A549 (cell line): ENCODE measurements at regions not wholly inside any gene's neighbourhood (a gene's known extent, or its start where the extent isn't known, plus 50 kb on each side); places are given as distances from the start of the nearest gene placed in this dataset.

Experiments
- BHLHE40 ChIP-seq: IDR thresholded peaks from 2 replicates; pipeline ENCODE4 v1.6.1; 2012; ENCODE audit warnings: low read depth, low read length, inconsistent platforms
- CEBPB ChIP-seq, 2 experiments: fragments of >200 bp in 1 of 2; sonication (Bioruptor Twin) in 1 of 2; formaldehyde crosslinking in 1 of 2; IDR thresholded peaks; 2 replicates each; pipeline ENCODE4 v1.6.1; 2012 to 2016
- CTCF ChIP-seq: fragments of >200 bp; sonication (Bioruptor Twin); formaldehyde crosslinking; IDR thresholded peaks from 3 replicates; pipeline ENCODE4 v1.5.1; 2016
- ESRRA ChIP-seq: fragments of 150-350 bp; IDR thresholded peaks from 2 replicates; pipeline ENCODE4 v1.6.1; 2014; ENCODE audit warnings: mild to moderate bottlenecking, low read length, borderline replicate concordance
- JUN ChIP-seq, 2 experiments: fragments of >200 bp; sonication (Bioruptor Twin); formaldehyde crosslinking; IDR thresholded peaks; 2 replicates in 1 of 2; 3 replicates in 1 of 2; pipeline ENCODE4 v1.6.1; 2016 to 2017
- JUNB ChIP-seq: fragments of >200 bp; sonication (Bioruptor Twin); formaldehyde crosslinking; IDR thresholded peaks from 2 replicates; pipeline ENCODE4 v1.6.1; 2016
- MYC ChIP-seq: IDR thresholded peaks from 2 replicates; pipeline ENCODE4 v1.6.1; 2012; ENCODE audit warnings: mild to moderate bottlenecking, inconsistent platforms, low read length, improper control_type of control experiment, borderline replicate concordance
- POLR2A ChIP-seq: IDR thresholded peaks from 2 replicates; pipeline ENCODE4 v1.6.1; 2012; ENCODE audit warnings: mild to moderate bottlenecking, low read length
- POLR2AphosphoS2 ChIP-seq: conservative IDR thresholded peaks from 2 replicates; pipeline ENCODE4 v1.6.1; 2012; ENCODE audit warnings: low read length, improper control_type of control experiment, inconsistent platforms
- RFX5 ChIP-seq: fragments of 450-650 bp; IDR thresholded peaks from 2 replicates; pipeline ENCODE4 v1.7.1; 2014; ENCODE audit warnings: antibody characterized with exemption, mild to moderate bottlenecking, moderate library complexity
- RNF2 ChIP-seq: fragments of 200-600 bp; sonication (generic); IDR thresholded peaks from 2 replicates; pipeline ENCODE4 v1.6.1; 2016; ENCODE audit warnings: low read depth, mild to moderate bottlenecking, antibody characterized with exemption, moderate library complexity, borderline replicate concordance
- TP53 ChIP-seq: fragments of 250-450 bp; sonication (Bioruptor Pico); IDR thresholded peaks from 2 replicates; pipeline ENCODE4 v1.5.0; 2021; ENCODE audit warnings: mild to moderate bottlenecking, moderate library complexity

- TF ChIP-seq CTCF (no peak), RNF2 (no peak), JUNB (no peak), JUN (IDR thresholded peaks at IDR 0.05) (no peak), RFX5 (no peak), CEBPB (IDR thresholded peaks at IDR 0.05) (no peak), ESRRA (no peak), TP53 (CRISPR knock-in tag) (no peak), BHLHE40 (no peak), MYC (no peak), POLR2AphosphoS2 (no peak), POLR2A (no peak)
These were observed 475.0 kb upstream of the PCDH7 start for GRCh38 chr4:30245140-30245539.
